HUES48 (cell line): ENCODE measurements at regions not wholly inside any gene's neighbourhood (a gene's known extent, or its start where the extent isn't known, plus 50 kb on each side); places are given as distances from the start of the nearest gene placed in this dataset.

Source experiments
- H3K27ac ChIP-seq: one replicate; pipeline ENCODE4 v1.7.0; 2013; ENCODE audit warnings: low read depth, low read length, inconsistent platforms
- H3K27me3 ChIP-seq: 2 replicates; pipeline ENCODE4 v1.6.1; 2013; ENCODE audit warnings: mild to moderate bottlenecking, low read length; ENCODE audit not compliant: control insufficient read depth, insufficient read depth
- H3K36me3 ChIP-seq: 2 replicates; pipeline ENCODE4 v1.6.1; 2013; ENCODE audit warnings: low read length; ENCODE audit not compliant: control insufficient read depth, insufficient read depth
- H3K4me1 ChIP-seq: 2 replicates; pipeline ENCODE4 v1.6.1; 2013; ENCODE audit warnings: mild to moderate bottlenecking, low read length; ENCODE audit not compliant: control insufficient read depth, insufficient read depth
- H3K4me3 ChIP-seq: 2 replicates; pipeline ENCODE4 v1.5.1; 2013; ENCODE audit warnings: mild to moderate bottlenecking, low read depth, low read length
- H3K9ac ChIP-seq: 2 replicates; pipeline ENCODE4 v1.6.1; 2013; ENCODE audit warnings: mild to moderate bottlenecking, low read depth, low read length, moderate library complexity
- H3K9me3 ChIP-seq: 2 replicates; pipeline ENCODE4 v1.6.1; 2013; ENCODE audit warnings: low read length; ENCODE audit not compliant: control insufficient read depth, insufficient read depth

DNA sequence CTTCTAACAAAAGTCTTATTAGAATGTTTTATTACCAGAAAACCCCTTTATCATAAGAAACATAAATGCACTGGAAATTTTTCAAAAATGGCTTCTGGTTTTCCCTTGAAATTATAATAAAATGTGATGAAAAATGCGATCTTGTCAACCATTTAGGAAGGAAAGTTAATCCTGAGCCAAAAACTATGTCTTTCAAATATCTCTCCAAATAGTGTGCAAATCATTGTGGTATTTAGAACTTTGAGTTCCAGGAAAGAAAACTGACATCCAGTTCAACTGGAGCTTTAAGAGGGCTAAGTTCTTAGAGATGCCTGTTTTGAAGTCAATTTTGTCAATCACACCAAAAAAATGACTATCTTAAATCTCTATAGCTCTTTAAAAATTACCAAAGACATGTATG is 425.4 kb downstream of the DNAH5 start:
- H3K36me3 ChIP-seq: no peaks in the 10 kb centered on the region
- no peaks in the 10 kb centered on the region for H3K9me3 ChIP-seq
- H3K4me1 ChIP-seq: no peaks in the 10 kb centered on the region

DNA sequence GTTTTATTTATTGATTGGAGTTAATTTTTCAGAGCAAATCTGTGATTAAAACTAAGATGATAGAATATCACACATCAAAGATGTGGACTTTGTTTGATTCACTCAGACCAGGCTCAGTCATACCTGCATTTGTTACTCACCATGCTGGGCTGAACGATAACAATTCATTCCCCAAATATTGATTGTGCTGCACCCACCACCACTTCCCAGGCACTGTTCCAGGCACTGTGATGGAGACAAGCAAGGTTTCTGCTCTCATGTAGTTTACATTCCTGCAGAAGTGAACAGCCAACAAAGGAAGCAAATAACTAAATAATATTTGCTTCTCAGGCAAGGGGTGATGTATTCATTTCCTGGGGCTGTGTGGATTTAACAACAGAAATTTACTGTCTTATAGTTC is 428.3 kb downstream of the DNAH5 start:
- Histone ChIP-seq H3K4me1 (no peaks in the 10 kb centered on the region), H3K27ac (no peak overlapping the region), H3K9ac (no peak overlapping the region), H3K36me3 (no peaks in the 10 kb centered on the region), H3K4me3 (no peak overlapping the region), H3K9me3 (no peaks in the 10 kb centered on the region), H3K27me3 (no peaks in the 10 kb centered on the region)

More for the DNA sequence above, 425.4 kb downstream of the DNAH5 start:
- no peak overlapping the region for H3K4me3 ChIP-seq
- H3K27me3 ChIP-seq: no peaks in the 10 kb centered on the region
- H3K27ac ChIP-seq: no peak overlapping the region
- H3K9ac ChIP-seq: no peak overlapping the region

DNA sequence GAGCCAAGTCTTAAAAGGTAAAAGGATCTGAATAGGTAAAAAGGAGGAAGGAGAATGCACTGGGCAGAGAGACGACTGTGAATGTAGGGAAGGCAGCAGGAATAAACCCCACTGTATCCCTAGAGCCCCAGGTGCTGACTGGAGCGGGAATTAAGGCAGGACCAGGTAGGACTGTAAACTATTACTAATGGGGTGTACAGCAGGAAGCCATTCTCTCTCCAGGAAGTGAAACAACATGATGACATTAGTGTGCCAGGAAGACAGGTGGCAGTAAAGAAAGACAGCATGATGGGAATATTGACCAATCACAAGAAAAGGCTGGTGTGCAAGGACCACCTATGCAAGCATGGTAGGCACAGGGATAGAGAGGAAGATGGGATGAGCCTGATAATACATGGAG is 433.0 kb downstream of the DNAH5 start:
- Histone ChIP-seq H3K27ac (no peak overlapping the region), H3K4me3 (no peak overlapping the region), H3K9ac (no peak overlapping the region), H3K4me1 (no peaks in the 10 kb centered on the region), H3K9me3 (0 out of 2 replicates have a peak, but pooled peaks cover 3% of the 10 kb centered on the region), H3K36me3 (no peaks in the 10 kb centered on the region), H3K27me3 (no peaks in the 10 kb centered on the region)

DNA sequence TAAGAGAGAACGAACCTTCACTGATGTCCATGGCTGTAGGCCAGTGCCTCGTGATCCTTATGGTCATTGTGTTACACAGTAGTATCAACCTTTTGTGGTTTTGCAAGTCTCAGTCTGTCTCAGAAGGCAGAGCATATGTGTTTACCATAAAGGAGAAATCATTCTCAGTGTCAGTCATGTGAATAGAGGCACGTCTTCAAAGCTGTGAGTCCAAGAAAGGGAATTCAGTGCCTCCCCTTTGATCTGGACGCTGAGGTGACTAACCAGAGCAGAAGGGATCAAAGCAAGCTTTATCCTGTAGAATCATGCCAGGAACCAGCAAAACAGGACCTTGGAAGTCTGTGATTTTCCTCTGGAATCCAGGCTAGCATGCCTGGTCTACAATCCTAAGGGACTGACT is 433.9 kb downstream of the DNAH5 start:
- H3K27me3 ChIP-seq: no peaks in the 10 kb centered on the region
- H3K9ac ChIP-seq: no peak overlapping the region
- H3K36me3 ChIP-seq: no peaks in the 10 kb centered on the region
- H3K9me3 ChIP-seq: 0 out of 2 replicates have a peak, but pooled peaks cover 3% of the 10 kb centered on the region
- no peak overlapping the region for H3K4me3 ChIP-seq
- H3K4me1 ChIP-seq: no peaks in the 10 kb centered on the region
- H3K27ac ChIP-seq: no peak overlapping the region

DNA sequence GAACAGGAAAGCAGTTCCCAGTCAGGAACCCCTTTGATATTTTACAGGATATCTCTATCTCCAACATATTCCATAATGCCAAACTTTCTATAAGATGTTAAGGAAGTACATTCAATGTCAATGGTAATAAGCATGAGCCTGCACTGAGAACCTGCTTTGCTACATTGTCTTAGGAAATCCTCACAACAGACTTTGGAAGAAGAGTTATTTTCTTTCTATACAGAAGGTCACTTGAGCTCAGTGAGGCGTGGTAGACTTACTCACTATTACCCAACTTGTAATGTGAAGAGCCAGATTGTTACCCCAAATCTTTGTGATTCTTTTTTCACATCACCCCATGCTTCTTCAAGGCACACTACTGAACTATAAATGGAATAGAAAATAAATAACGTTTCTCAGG is 435.9 kb downstream of the DNAH5 start:
- Histone ChIP-seq H3K9me3 (0 out of 2 replicates have a peak, but pooled peaks cover 3% of the 10 kb centered on the region), H3K36me3 (no peaks in the 10 kb centered on the region), H3K9ac (no peak overlapping the region), H3K27ac (no peak overlapping the region), H3K4me3 (no peak overlapping the region), H3K27me3 (no peaks in the 10 kb centered on the region), H3K4me1 (no peaks in the 10 kb centered on the region)

DNA sequence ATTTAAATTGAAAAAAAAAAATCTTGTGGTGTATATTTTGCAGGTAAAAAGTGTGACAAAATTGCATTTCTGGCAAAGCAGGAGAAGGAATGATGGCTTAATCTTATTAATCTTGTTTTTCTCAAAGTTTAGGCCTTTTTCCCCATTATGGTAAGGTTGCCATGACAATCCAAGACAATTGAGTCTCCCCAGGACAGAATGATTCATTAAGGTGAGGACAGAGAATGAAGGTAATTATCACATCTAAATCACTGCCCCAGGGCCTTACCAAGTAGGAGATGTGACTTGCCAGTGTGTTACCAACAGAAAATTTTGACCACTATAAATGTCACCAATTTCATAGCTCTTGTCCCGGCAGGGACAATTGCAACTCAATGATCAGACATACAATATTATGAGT is 439.2 kb downstream of the DNAH5 start:
- no peak overlapping the region for H3K4me3 ChIP-seq
- H3K27ac ChIP-seq: no peak overlapping the region
- 0 out of 2 replicates have a peak, but pooled peaks cover 1% of the 10 kb centered on the region for H3K9me3 ChIP-seq
- H3K36me3 ChIP-seq: no peaks in the 10 kb centered on the region
- no peak overlapping the region for H3K9ac ChIP-seq
- no peaks in the 10 kb centered on the region for H3K27me3 ChIP-seq
- H3K4me1 ChIP-seq: no peaks in the 10 kb centered on the region

DNA sequence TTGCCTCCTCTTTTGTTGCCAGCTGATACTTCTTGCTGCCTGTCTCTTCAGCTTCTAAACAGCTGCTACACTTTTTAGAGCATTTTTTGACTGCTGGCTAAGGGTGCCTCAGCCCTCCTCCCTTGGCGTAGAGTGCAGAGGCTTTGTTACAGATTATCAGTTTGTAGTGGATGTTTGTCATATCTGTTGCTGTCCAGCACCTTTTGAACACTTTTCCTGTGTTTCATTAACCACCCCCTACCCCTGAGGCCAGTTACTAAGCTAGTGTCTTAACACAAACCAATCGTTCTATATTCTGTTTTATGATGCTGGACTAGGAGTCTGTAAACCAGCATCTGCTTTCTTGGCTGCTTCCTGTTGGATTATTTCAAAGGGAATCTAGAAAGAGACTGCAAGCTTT is 441.5 kb downstream of the DNAH5 start:
- Histone ChIP-seq H3K9ac (no peak overlapping the region), H3K27ac (no peak overlapping the region), H3K9me3 (no peaks in the 10 kb centered on the region), H3K27me3 (no peaks in the 10 kb centered on the region), H3K4me3 (no peak overlapping the region), H3K36me3 (no peaks in the 10 kb centered on the region), H3K4me1 (no peaks in the 10 kb centered on the region)

DNA sequence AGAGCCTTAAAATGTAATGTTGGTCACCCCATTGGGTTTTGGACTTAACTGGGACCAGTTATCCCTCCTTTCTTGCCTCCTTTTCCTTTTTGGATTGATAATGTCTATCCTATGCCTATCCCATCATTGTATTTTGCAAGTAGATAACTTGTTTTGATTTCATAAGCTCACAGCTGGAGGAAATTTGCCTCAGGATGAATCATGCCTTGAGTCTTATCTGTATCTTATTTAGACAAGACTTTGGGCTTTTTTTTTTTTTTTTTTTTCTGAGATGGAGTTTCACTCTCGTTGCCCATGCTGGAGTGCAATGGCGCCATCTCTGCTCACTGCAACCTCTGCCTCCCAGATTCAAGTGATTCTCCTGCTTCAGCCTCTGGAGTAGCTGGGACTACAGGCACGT is 443.3 kb downstream of the DNAH5 start:
- Histone ChIP-seq H3K27me3 (no peaks in the 10 kb centered on the region), H3K4me1 (no peaks in the 10 kb centered on the region), H3K4me3 (no peak overlapping the region), H3K27ac (no peak overlapping the region), H3K9me3 (no peaks in the 10 kb centered on the region), H3K36me3 (no peaks in the 10 kb centered on the region), H3K9ac (no peak overlapping the region)

DNA sequence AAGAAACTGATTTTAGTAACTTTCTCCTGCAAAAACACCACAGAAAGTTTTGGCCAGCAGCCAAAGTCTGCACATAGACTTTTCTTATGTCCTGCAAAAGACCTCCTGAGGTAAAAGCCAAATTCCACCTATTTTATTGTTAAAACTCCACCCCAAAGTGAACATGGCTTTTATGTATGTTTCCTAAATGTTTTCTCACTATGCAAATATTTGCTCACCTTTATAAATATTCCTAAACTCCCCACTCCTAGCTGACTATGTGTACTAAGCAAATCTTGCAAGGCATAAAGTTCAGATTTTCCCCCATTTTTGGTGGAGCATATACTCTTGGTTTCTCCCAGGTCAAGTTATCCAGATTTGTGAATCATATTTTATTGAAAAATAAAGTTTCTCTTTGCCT is 446.2 kb downstream of the DNAH5 start:
- no peaks in the 10 kb centered on the region for H3K4me1 ChIP-seq
- no peaks in the 10 kb centered on the region for H3K9me3 ChIP-seq
- H3K27me3 ChIP-seq: no peaks in the 10 kb centered on the region
- no peak overlapping the region for H3K4me3 ChIP-seq
- no peak overlapping the region for H3K9ac ChIP-seq
- no peak overlapping the region for H3K27ac ChIP-seq
- no peaks in the 10 kb centered on the region for H3K36me3 ChIP-seq

DNA sequence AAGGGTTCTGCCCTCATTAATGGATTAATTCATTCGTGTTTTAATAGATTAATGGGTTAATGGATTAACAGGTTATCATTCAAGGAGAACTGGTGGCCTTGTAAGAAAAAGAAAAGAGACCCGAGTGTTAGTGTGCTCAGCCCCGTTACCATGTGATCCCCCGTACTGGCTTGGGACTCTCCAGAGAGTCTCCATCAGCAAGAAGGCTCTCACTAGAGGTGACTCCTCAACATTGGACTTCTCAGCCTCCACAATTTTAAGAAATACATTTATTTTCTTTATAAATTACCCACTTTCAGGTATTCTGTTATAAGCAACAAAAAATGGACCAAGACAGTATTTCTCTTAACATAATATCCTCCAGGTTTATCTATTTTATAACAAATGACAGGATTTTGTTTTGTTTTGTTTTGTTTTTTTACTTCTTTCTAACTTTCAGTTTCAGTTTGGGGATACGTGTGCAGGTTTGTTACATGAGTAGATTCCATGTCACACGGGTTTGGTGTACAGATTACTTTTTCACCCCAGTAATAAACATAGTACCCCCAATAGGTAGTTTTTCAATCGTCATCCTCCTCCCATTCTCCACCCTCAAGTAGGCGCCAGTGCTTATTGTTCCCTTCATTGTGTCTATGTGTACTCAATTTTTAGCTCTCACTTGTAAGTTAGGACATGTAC is 456.1 kb downstream of the DNAH5 start:
- Histone ChIP-seq H3K9ac (no peak overlapping the region), H3K4me1 (peaks cover 6% of the 10 kb centered on the region), H3K4me3 (no peak overlapping the region)

DNA sequence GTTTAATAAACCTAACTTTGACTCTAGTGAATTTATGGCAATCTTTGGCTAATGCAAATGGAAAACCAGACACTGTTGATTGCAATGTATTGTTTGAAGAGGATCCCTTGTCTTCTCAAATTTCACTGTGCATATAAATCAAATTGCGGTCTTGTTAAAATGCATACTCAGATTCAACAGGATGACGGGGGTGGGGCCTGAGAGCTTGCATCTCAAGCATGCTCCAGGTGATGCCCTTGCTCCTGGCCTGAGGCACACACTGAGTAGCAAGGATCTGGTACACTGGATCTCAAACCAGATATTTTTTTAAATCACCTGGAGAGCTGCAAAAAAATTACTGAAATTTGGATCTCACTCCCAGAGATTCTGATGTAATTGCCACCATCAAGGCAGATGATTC is 463.7 kb downstream of the DNAH5 start:
- Histone ChIP-seq H3K4me3 (no peak overlapping the region), H3K9me3 (no peaks in the 10 kb centered on the region), H3K36me3 (no peaks in the 10 kb centered on the region), H3K4me1 (peaks cover 12% of the 10 kb centered on the region), H3K9ac (no peak overlapping the region), H3K27me3 (no peaks in the 10 kb centered on the region), H3K27ac (no peak overlapping the region)

More for the DNA sequence above, 456.1 kb downstream of the DNAH5 start:
- H3K36me3 ChIP-seq: no peaks in the 10 kb centered on the region
- H3K27me3 ChIP-seq: no peaks in the 10 kb centered on the region
- no peaks in the 10 kb centered on the region for H3K9me3 ChIP-seq
- H3K27ac ChIP-seq: no peak overlapping the region
